Testis (tissue), 2 donors: ENCODE measurements at regions not wholly inside any gene's neighbourhood (a gene's known extent, or its start where the extent isn't known, plus 50 kb on each side); places are given as distances from the start of the nearest gene placed in this dataset.

ENCODE experiments used
- CTCF ChIP-seq, 3 experiments: fragments of 450-650 bp in 2 of 3; fragments of 200-600 bp in 1 of 3; sonication (generic) in 1 of 3; IDR thresholded peaks; one replicate each; pipeline ENCODE4 v1.5.1; 2016 to 2019; ENCODE audit warnings: antibody characterized with exemption in 3 of 3, mild to moderate bottlenecking in 2 of 3, moderate library complexity in 1 of 3
- POLR2A ChIP-seq: fragments of 450-650 bp; IDR thresholded peaks from one replicate; pipeline ENCODE4 v1.6.1; 2017; ENCODE audit warnings: antibody characterized with exemption, mild to moderate bottlenecking, moderate library complexity

GRCh38 chr2:105653302-105653701, 91.4 kb upstream of the NCK2 start:
- TF ChIP-seq CTCF (IDR thresholded peaks at IDR 0.05) (no peak), POLR2A (no peak)
